Body of pancreas (tissue), 4 donors: ENCODE measurements at regions not wholly inside any gene's neighbourhood (a gene's known extent, or its start where the extent isn't known, plus 50 kb on each side); places are given as distances from the start of the nearest gene placed in this dataset.

Experiments
- ATAC-seq: fragments of 150-250 bp; one replicate; pipeline ENCODE4 v1.9.1; 2016
- DNase-seq, 4 donors: peaks; one replicate each; pipeline ENCODE4 v3.0.0-alpha.2; 2019
- H3K27ac ChIP-seq, 4 donors: fragments of 200-600 bp; sonication (generic); 1 replicate in 3 of 4; 2 replicates in 1 of 4; pipeline versions ENCODE4 v1.5.1 to v1.6.1; 2016 to 2019; ENCODE audit warnings: mild to moderate bottlenecking in 1 of 4, mixed read lengths in 1 of 4, moderate library complexity in 1 of 4
- H3K27me3 ChIP-seq, 2 donors: fragments of 200-600 bp; sonication (generic); one replicate each; pipeline ENCODE4 v1.6.0; 2016; ENCODE audit warnings: mild to moderate bottlenecking in 1 of 2
- H3K36me3 ChIP-seq, 2 donors: fragments of 200-600 bp; sonication (generic); replicated peaks in 1 of 2; 2 replicates each; pipeline ENCODE4 v1.5.1; 2016; ENCODE audit warnings: low read depth in 2 of 2; ENCODE audit not compliant: insufficient read depth in 1 of 2
- H3K4me1 ChIP-seq: fragments of 200-600 bp; sonication (generic); one replicate; pipeline ENCODE4 v1.6.0; 2016
- H3K4me3 ChIP-seq, 2 donors: fragments of 200-600 bp; sonication (generic); 1 replicate in 1 of 2; 2 replicates in 1 of 2; pipeline ENCODE4 v1.5.1; 2016 to 2019
- H3K9me3 ChIP-seq, 3 donors: fragments of 200-600 bp; sonication (generic); 1 replicate in 2 of 3; 2 replicates in 1 of 3; pipeline ENCODE4 v1.5.1; 2016
- CTCF ChIP-seq, 7 experiments: fragments of 450-650 bp in 4 of 7; fragments of 200-600 bp in 3 of 7; sonication (generic) in 3 of 7; IDR thresholded peaks; one replicate each; pipeline ENCODE4 v1.5.1; 2016 to 2019; ENCODE audit warnings: antibody characterized with exemption in 7 of 7
- POLR2A ChIP-seq, 3 donors: fragments of 450-650 bp; IDR thresholded peaks; one replicate each; pipeline ENCODE4 v1.6.1; 2016; ENCODE audit warnings: antibody characterized with exemption in 3 of 3, mild to moderate bottlenecking in 2 of 3
- WGBS, 2 donors: methylation state at CpG; one replicate each; pipeline ENCODE4 v1.1.5; 2017; 5-methylcytosine and 5-hydroxymethylcytosine counted together
- intact Hi-C: fragments of 100-400 bp; cut with DNase I; formaldehyde crosslinking; loops from one replicate; pipeline ENCODE4 v1.15.1; 2023

DNA sequence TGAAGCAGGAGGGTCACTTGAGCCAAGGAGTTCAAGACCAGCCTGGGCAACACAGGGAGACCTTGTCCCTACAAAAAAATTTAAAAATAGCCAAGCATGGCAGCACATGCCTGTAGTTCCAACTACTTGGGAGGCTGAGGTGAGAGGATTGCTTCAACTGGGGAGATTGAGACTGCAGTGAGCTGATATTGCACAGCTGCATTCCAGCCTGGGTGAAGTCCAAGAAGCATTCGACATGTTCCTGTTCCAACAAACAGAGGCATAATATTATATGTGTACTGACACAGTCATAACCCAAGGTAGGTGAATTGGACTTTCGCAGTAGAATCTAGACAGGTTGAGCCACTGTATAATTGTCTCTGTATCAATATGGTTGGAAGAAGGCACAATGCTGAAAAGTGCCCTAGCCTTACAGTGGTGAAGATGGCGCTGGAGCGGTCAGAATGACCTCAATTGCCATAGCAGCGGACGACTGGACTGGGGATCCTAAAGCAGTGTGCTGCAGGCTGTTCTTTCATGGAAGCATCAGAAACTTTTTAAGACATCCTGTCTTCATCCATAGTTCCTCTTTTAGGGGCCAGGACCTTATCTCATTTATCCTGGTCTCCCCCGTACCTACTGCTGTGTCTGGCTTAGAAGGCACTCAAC lies 112.0 kb upstream of the CLDN10 start:
- Histone ChIP-seq H3K4me3 (no peak overlapping the region), H3K27ac (no peak overlapping the region), H3K36me3 (no peaks in the 10 kb centered on the region), H3K27me3 (no peaks in the 10 kb centered on the region), H3K9me3 (no peaks in the 10 kb centered on the region), H3K4me1 (no peaks in the 10 kb centered on the region)
- WGBS, 2 donors: 88 to 90% methylated on average over 7 of the region's 7 CpGs
- no peak for DNase-seq
- intact Hi-C loops: no loop called here
- no peak for ATAC-seq
- TF ChIP-seq CTCF (IDR thresholded peaks at IDR 0.05) (no peak), POLR2A (IDR thresholded peaks at IDR 0.05) (no peak)

DNA sequence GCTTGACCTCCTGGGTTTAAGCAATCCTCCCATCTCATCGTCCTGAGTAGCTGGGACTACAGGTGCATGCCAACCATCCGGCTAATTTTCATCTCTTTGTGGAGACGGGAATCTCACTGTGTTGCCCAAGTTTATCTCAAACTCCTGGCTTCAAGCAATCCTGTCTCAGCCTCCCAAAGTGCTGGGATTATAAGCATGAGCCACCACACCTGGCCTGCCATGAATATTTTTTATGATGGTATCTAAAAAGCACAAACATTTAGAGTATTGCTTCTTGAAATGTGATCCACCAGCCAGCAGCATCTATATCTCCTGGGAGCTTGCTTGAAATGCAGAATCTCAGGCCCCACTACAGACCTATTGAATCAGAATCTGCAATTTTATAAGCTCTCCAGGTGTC lies 111.2 kb upstream of the CLDN10 start:
- H3K27ac ChIP-seq: no peak overlapping the region
- intact Hi-C loops: no loop called here
- WGBS, 2 donors: 88 to 95% methylated on average over 3 of the region's 3 CpGs

DNA sequence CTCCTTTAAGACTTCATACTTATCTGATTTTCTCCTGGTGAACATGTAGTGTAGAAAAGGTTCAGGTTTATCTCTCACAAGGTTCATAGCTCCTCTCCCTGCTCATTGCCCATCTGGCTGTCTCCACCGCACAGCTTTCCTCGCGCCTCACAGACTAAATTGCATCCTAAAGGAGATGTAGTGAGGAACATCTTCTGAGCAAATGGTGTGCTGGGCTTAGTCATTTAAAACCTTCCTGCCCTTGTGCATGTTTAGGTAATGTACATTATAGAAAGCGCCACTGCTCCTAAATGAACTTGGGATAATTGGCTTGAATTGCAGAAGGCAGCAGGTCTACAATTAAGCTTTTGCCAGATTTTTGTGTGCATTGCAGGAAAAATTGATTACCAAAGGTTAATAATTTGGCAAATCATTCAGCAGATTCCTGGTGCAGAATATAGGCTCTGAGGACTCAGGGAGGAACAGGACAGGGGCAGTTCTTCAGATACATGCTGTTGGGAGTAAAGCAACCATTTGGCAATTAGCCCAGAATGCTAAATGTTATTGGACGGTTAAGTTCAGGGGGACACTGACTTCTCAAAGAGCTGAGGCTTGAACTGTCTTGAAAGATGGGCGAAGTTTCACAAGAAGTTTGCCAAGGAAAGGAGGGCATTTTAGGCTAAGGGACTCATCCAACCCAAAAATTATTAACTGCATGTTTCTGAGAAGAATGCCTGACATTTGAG lies 108.4 kb upstream of the CLDN10 start:
- no peaks in the 10 kb centered on the region for H3K4me1 ChIP-seq
- ATAC-seq (no peak), DNase-seq (no peak)
- no peak overlapping the region for H3K27ac ChIP-seq
- no peak overlapping the region for H3K4me3 ChIP-seq
- intact Hi-C loops: no loop called here
- 88 to 89% methylated on average over 6 of the region's 6 CpGs for WGBS, 2 donors
- no peaks in the 10 kb centered on the region for H3K36me3 ChIP-seq
- TF ChIP-seq POLR2A (IDR thresholded peaks at IDR 0.05) (no peak), CTCF (IDR thresholded peaks at IDR 0.05) (no peak)
- no peaks in the 10 kb centered on the region for H3K27me3 ChIP-seq
- no peaks in the 10 kb centered on the region for H3K9me3 ChIP-seq

More for the DNA sequence above, 111.2 kb upstream of the CLDN10 start:
- ATAC-seq (no peak), DNase-seq (no peak)
- no peaks in the 10 kb centered on the region for H3K9me3 ChIP-seq
- H3K4me1 ChIP-seq: no peaks in the 10 kb centered on the region
- H3K27me3 ChIP-seq: no peaks in the 10 kb centered on the region
- H3K4me3 ChIP-seq: no peak overlapping the region
- no peaks in the 10 kb centered on the region for H3K36me3 ChIP-seq
- TF ChIP-seq POLR2A (IDR thresholded peaks at IDR 0.05): no peak
- TF ChIP-seq CTCF (IDR thresholded peaks at IDR 0.05): no peak

DNA sequence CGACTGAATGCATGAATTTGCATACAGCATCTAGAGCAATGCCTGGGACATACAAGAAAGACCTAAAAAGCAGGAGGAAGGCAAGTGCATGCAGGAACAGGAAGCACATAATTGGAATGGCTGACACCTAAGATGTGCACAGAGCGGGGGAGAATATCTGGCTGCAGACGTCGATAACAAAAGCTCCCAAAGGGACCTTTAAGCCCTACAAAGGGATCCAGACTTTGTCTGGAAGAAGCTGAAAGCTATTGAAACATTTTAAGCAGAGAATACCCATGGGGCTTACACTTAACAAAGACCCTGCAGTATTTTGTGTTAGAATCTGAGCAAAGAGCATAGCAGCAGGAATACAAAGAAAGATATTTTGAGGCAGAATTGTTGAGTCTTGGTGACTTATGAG lies 107.4 kb upstream of the CLDN10 start:
- DNase-seq (no peak), ATAC-seq (no peak)
- Histone ChIP-seq H3K4me1 (no peaks in the 10 kb centered on the region), H3K27ac (no peak overlapping the region), H3K36me3 (no peaks in the 10 kb centered on the region), H3K9me3 (no peaks in the 10 kb centered on the region), H3K27me3 (no peaks in the 10 kb centered on the region), H3K4me3 (no peak overlapping the region)
- intact Hi-C loops: no loop called here
- 84 to 89% methylated on average over 4 of the region's 4 CpGs for WGBS, 2 donors
- TF ChIP-seq POLR2A (IDR thresholded peaks at IDR 0.05) (no peak), CTCF (IDR thresholded peaks at IDR 0.05) (no peak)

DNA sequence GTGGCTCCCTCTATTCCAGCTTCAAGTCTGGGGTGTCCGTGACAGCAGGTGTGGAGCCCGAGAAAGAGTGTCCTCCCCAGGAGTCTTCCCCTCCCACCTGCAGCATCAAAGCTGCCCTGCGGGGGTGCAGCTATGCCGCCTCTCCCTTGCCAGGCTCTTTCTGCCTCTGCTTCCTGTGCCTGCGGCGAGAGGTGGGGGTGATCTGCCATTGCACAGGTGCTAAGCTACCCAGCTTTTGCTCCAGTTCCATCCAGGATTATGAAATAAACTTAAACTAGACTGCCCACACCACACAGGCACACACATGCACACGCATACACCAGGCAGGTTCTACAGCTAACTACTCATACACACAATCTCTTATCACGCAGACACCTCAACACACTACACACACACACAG lies 104.7 kb upstream of the CLDN10 start:
- Histone ChIP-seq H3K27ac (no peak overlapping the region), H3K36me3 (no peaks in the 10 kb centered on the region), H3K9me3 (no peaks in the 10 kb centered on the region), H3K4me1 (no peaks in the 10 kb centered on the region), H3K27me3 (no peaks in the 10 kb centered on the region), H3K4me3 (no peak overlapping the region)
- TF ChIP-seq POLR2A (IDR thresholded peaks at IDR 0.05) (no peak), CTCF (IDR thresholded peaks at IDR 0.05) (no peak)
- WGBS, 2 donors: 83 to 87% methylated on average over 8 of the region's 8 CpGs
- DNase-seq (no peak), ATAC-seq (no peak)
- intact Hi-C loops: no loop called here
